Iris pigment epithelial cell (primary cell): ENCODE measurements at regions not wholly inside any gene's neighbourhood (a gene's known extent, or its start where the extent isn't known, plus 50 kb on each side); places are given as distances from the start of the nearest gene placed in this dataset.

ENCODE experiments used
- DNase-seq: peaks from one replicate; pipeline ENCODE4 v3.0.0-alpha.2; 2011; ENCODE audit warnings: low read depth

GRCh38 chrX:8319359-8319758 lies 145.3 kb upstream of the VCX3B start:
- no peak for DNase-seq

GRCh38 chrX:8323356-8323755 lies 141.3 kb upstream of the VCX3B start:
- no peak for DNase-seq

GRCh38 chrX:8341814-8342590 lies 122.6 kb upstream of the VCX3B start:
- DNase-seq, result peak; percentile 4

- no peak for DNase-seq
Measured at GRCh38 chrX:8345473-8345872, 119.2 kb upstream of the VCX3B start.

GRCh38 chrX:8346060-8346459 lies 118.6 kb upstream of the VCX3B start:
- no peak for DNase-seq

GRCh38 chrX:8346892-8347291 lies 117.7 kb upstream of the VCX3B start:
- no peak for DNase-seq

- no peak for DNase-seq
Measured at GRCh38 chrX:8349816-8350544, 114.7 kb upstream of the VCX3B start.

- DNase-seq, result no peak
Measured at GRCh38 chrX:8358302-8358701, 106.3 kb upstream of the VCX3B start.

GRCh38 chrX:8364369-8365141 lies 100.1 kb upstream of the VCX3B start:
- DNase-seq, result no peak

GRCh38 chrX:8366481-8366880 lies 98.1 kb upstream of the VCX3B start:
- DNase-seq, result no peak

- no peak for DNase-seq
Measured at GRCh38 chrX:8374041-8374825, 90.4 kb upstream of the VCX3B start.

GRCh38 chrX:8377041-8377440 lies 87.6 kb upstream of the VCX3B start:
- DNase-seq, result no peak

- no peak for DNase-seq
Measured at GRCh38 chrX:8390771-8391170, 73.9 kb upstream of the VCX3B start.

GRCh38 chrX:8403988-8404387 lies 60.6 kb upstream of the VCX3B start:
- no peak for DNase-seq

GRCh38 chrX:8404471-8404870 lies 60.2 kb upstream of the VCX3B start:
- peak; percentile 21 for DNase-seq

GRCh38 chrX:8404926-8405325 lies 59.7 kb upstream of the VCX3B start:
- DNase-seq, result peak; percentile 1

GRCh38 chrX:8405631-8406030 lies 59.0 kb upstream of the VCX3B start:
- DNase-seq, result no peak

- DNase-seq, result no peak
Measured at GRCh38 chrX:8413279-8413678, 51.4 kb upstream of the VCX3B start.
